ENCODE measurements at regions not wholly inside any gene's neighbourhood (a gene's known extent, or its start where the extent isn't known, plus 50 kb on each side); places are given as distances from the start of the nearest gene placed in this dataset.

DNA sequence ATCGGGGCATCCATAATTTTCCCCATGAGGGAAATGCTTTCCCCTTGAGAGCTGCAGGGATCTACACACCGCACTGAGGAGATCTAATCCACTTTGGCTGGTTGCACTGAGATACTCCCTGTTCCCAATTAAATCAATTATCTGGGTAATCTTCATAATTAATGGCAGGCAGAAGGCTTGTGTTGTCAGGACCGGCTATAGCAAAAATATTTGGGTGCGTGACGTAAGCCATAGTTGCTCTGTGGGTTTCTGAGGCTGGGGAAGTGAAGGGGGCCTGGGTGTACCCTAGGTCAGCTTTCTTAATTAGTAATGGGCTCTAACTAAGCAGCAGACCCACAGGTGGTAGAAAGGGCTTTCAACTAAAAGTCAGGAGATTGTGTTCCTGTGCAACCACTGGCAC lies 62.8 kb upstream of the UPP2 start:
- no peak overlapping the region for H3K4me3 ChIP-seq (ENCODE audit: low read length)
- no peaks in the 10 kb centered on the region for H3K9me3 Mint-ChIP-seq
- no peaks in the 10 kb centered on the region for H3K36me3 ChIP-seq (ENCODE audit: control insufficient read depth, insufficient read depth, low read length)
- 94 to 96% methylated on average over 4 to 5 of the region's 5 CpGs for WGBS, 2 experiments (ENCODE audit: insufficient coverage in 1 of 2, insufficient read length in 1 of 2)
- H3K4me1 Mint-ChIP-seq, result peaks cover 24% of the 10 kb centered on the region
- no peak overlapping the region for H3K4me3 Mint-ChIP-seq
- no peak overlapping the region for H3K27ac Mint-ChIP-seq
- H3K27me3 Mint-ChIP-seq (ENCODE audit: insufficient read depth), result peaks cover 7% of the 10 kb centered on the region
- no peak for DNase-seq
- no peak overlapping the region for H3K9ac ChIP-seq (ENCODE audit: extremely low read depth, low read length, poor library complexity, severe bottlenecking)
- H3K27ac ChIP-seq (ENCODE audit: low read depth, low read length), result no peak overlapping the region
- TF ChIP-seq CTCF (conservative IDR thresholded peaks at IDR 0.05), result no peak
- no peaks in the 10 kb centered on the region for H3K36me3 Mint-ChIP-seq (ENCODE audit: low read depth)
- H3K27me3 ChIP-seq (ENCODE audit: control insufficient read depth, insufficient read depth, low read length, poor library complexity, severe bottlenecking), result peaks cover 3% of the 10 kb centered on the region
- H3K9me3 ChIP-seq (ENCODE audit: control insufficient read depth, low read length), result no peaks in the 10 kb centered on the region
- peaks cover 10% of the 10 kb centered on the region for H3K4me1 ChIP-seq (ENCODE audit: control insufficient read depth, insufficient read depth, low read length)

DNA sequence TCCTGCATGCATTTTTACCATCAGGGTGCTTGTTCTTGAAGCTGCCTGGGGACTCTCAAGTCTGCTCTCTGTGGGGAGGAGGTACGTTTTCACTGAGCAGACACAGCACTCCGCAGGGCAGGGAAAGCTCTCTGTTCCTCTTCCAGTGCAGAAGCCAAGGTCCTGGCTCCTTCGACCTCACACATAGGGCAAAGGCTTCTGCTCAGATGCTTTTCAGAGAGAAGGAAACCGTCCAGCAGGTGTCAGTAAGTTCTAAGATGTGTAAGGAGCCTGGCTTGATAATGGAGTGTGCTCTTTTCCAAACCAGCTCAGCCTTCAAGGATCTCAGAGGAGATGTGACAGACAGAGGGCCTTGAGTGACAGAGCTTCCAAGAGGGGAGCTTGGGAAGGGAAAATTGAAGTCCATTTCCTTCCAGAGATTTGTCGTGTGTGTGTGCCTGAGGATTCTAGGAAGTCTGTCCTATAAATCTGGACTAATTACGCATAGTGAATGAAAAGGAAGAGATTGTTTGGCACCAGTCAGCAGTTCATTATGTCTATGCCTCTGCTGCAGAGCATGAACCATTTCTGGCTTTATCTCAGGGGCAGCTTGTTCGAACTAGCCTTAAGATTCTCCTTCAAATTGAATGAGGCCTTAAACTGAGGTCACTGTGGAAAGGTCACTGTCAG lies 67.3 kb upstream of the UPP2 start:
- Mint-ChIP-seq H3K27ac (no peak overlapping the region), H3K4me1 (peaks cover 3% of the 10 kb centered on the region), H3K27me3 (ENCODE audit: insufficient read depth) (peaks cover 24% of the 10 kb centered on the region), H3K9me3 (no peaks in the 10 kb centered on the region), H3K36me3 (ENCODE audit: low read depth) (no peaks in the 10 kb centered on the region), H3K4me3 (no peak overlapping the region)
- WGBS, 2 experiments (ENCODE audit: insufficient coverage in 1 of 2, insufficient read length in 1 of 2), result 45 to 55% methylated on average over 5 to 7 of the region's 7 CpGs
- H3K4me3 ChIP-seq (ENCODE audit: low read length), result no peak overlapping the region
- H3K36me3 ChIP-seq (ENCODE audit: control insufficient read depth, insufficient read depth, low read length), result no peaks in the 10 kb centered on the region
- H3K27ac ChIP-seq (ENCODE audit: low read depth, low read length), result no peak overlapping the region
- no peaks in the 10 kb centered on the region for H3K4me1 ChIP-seq (ENCODE audit: control insufficient read depth, insufficient read depth, low read length)
- no peaks in the 10 kb centered on the region for H3K9me3 ChIP-seq (ENCODE audit: control insufficient read depth, low read length)
- DNase-seq, result peak; percentile 86
- TF ChIP-seq CTCF (conservative IDR thresholded peaks at IDR 0.05), result peak; percentile 82
- no peak overlapping the region for H3K9ac ChIP-seq (ENCODE audit: extremely low read depth, low read length, poor library complexity, severe bottlenecking)
- H3K27me3 ChIP-seq (ENCODE audit: control insufficient read depth, insufficient read depth, low read length, poor library complexity, severe bottlenecking), result peaks cover 29% of the 10 kb centered on the region

DNA sequence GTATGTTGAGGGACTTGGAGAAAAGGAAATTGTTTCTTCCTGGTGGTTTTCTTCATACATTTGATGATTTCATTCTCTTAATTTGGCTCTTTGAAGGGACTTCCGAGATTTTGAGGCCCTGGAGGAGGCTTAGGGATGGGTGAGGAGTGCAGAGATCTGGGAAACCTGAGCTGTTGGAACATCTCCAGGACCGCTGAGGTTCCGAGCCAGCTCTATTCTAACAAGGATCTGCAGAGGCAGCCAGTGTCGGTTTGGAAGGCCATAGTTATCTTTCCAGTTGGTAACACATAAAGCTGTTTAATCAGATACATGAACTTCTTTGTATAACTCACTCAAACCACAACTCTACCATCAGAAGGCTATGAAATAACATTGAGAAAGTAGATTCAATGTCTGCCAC lies 70.3 kb upstream of the UPP2 start:
- Mint-ChIP-seq H3K36me3 (ENCODE audit: low read depth) (no peaks in the 10 kb centered on the region), H3K4me1 (peaks cover 3% of the 10 kb centered on the region), H3K9me3 (no peaks in the 10 kb centered on the region), H3K4me3 (no peak overlapping the region), H3K27me3 (ENCODE audit: insufficient read depth) (peaks cover 22% of the 10 kb centered on the region), H3K27ac (no peak overlapping the region)
- peaks cover 29% of the 10 kb centered on the region for H3K27me3 ChIP-seq (ENCODE audit: control insufficient read depth, insufficient read depth, low read length, poor library complexity, severe bottlenecking)
- no peaks in the 10 kb centered on the region for H3K9me3 ChIP-seq (ENCODE audit: control insufficient read depth, low read length)
- no peak overlapping the region for H3K9ac ChIP-seq (ENCODE audit: extremely low read depth, low read length, poor library complexity, severe bottlenecking)
- no peaks in the 10 kb centered on the region for H3K4me1 ChIP-seq (ENCODE audit: control insufficient read depth, insufficient read depth, low read length)
- H3K27ac ChIP-seq (ENCODE audit: low read depth, low read length), result no peak overlapping the region
- no peaks in the 10 kb centered on the region for H3K36me3 ChIP-seq (ENCODE audit: control insufficient read depth, insufficient read depth, low read length)
- no peak for TF ChIP-seq CTCF (conservative IDR thresholded peaks at IDR 0.05)
- no peak overlapping the region for H3K4me3 ChIP-seq (ENCODE audit: low read length)
- DNase-seq, result no peak
- 86 to 100% methylated on average over 1 to 4 of the region's 4 CpGs for WGBS, 2 experiments (ENCODE audit: insufficient coverage in 1 of 2, insufficient read length in 1 of 2)
